K562 (cell line): ENCODE measurements at regions not wholly inside any gene's neighbourhood (a gene's known extent, or its start where the extent isn't known, plus 50 kb on each side); places are given as distances from the start of the nearest gene placed in this dataset.

Experiments
- ATAC-seq: fragments of 200-7000 bp; cut with Tn5 transposase; 3 replicates; pipeline ENCODE4 v1.9.1; 2020; ENCODE audit warnings: moderate library complexity
- BruUV-seq: library from RNA; stranded (reverse); fragments of 400-500 nt; replicated peaks from 2 replicates; lab custom pipeline; 2021; lab: Mats Ljungman, UMichigan
- CTCF ChIA-PET: fragments of 300-600 bp; formaldehyde crosslinking; extraction: SDS; loops from one replicate; lab custom pipeline; 2021; ENCODE audit warnings: low intra/inter-chr PET ratio; lab: Yijun Ruan, JAX
- POLR2A ChIA-PET: fragments of 300-600, 350-650 bp; sonication (Branson Sonifier 250); formaldehyde crosslinking; extraction: SDS; loops from one replicate; lab custom pipeline; 2021; ENCODE audit warnings: antibody characterized with exemption, inconsistent platforms; lab: Yijun Ruan, JAX
- DNase-seq, 4 experiments: peaks; one replicate each; pipeline versions ENCODE4 v3.0.0 to v3.0.0-alpha.2; 2011 to 2018; ENCODE audit warnings: low spot score in 3 of 4, mixed read lengths in 3 of 4; ENCODE audit errors: extremely low read depth in 1 of 4
- FAIRE-seq: peaks from 2 replicates; lab custom pipeline; 2011; peaks lifted over from hg19 to GRCh38; lab: Jason Lieb, UNC
- H2AFZ ChIP-seq: 2 replicates; pipeline ENCODE4 v1.6.0; 2011; ENCODE audit warnings: low read depth, low read length, control low read depth, inconsistent platforms
- H3K27ac ChIP-seq: fragments of 200-600 bp; 3 replicates; pipeline ENCODE4 v1.8.0; 2011; ENCODE audit warnings: low read depth, mild to moderate bottlenecking, control low read depth, inconsistent platforms, low read length, moderate library complexity, mixed read lengths; ENCODE audit errors: extremely low read depth
- H3K27me3 ChIP-seq, 2 experiments: fragments of 300-600 bp in 1 of 2; 2 replicates in 1 of 2; 3 replicates in 1 of 2; pipeline versions ENCODE4 v1.6.0 to v1.8.0; 2011; ENCODE audit warnings: inconsistent platforms in 2 of 2, low read length in 2 of 2, mild to moderate bottlenecking in 1 of 2, mixed read lengths in 1 of 2, moderate library complexity in 1 of 2; ENCODE audit not compliant: control insufficient read depth in 2 of 2, insufficient read depth in 2 of 2
- H3K36me3 ChIP-seq: fragments of 300-600 bp; 3 replicates; pipeline ENCODE4 v1.8.0; 2011; ENCODE audit warnings: mild to moderate bottlenecking, low read length, inconsistent platforms; ENCODE audit not compliant: control insufficient read depth, insufficient read depth
- H3K4me1 ChIP-seq, 2 experiments: fragments of 200-600 bp in 1 of 2; replicated peaks in 1 of 2; 2 replicates in 1 of 2; 3 replicates in 1 of 2; pipeline versions ENCODE4 v1.5.1 to v1.8.0; 2011; ENCODE audit warnings: inconsistent platforms in 2 of 2, low read length in 2 of 2, mild to moderate bottlenecking in 1 of 2, mixed read lengths in 1 of 2, moderate library complexity in 1 of 2; ENCODE audit not compliant: control insufficient read depth in 2 of 2, insufficient read depth in 2 of 2
- H3K4me2 ChIP-seq: 2 replicates; pipeline ENCODE4 v1.6.1; 2011; ENCODE audit warnings: low read length, control low read depth, inconsistent platforms, mixed read lengths; ENCODE audit not compliant: insufficient read depth
- H3K4me3 ChIP-seq: fragments of 200-600 bp; sonication (generic), shearing (Covaris generic); 2 replicates; pipeline ENCODE4 v1.5.1; 2016; ENCODE audit warnings: control low read depth, inconsistent platforms
- H3K79me2 ChIP-seq: fragments of 200-600 bp; 3 replicates; pipeline ENCODE4 v1.8.0; 2011; ENCODE audit warnings: low read length, inconsistent platforms; ENCODE audit not compliant: control insufficient read depth, insufficient read depth
- H3K9ac ChIP-seq, 2 experiments: 2 replicates each; pipeline versions ENCODE4 v1.6.0 to v1.6.1; 2011; ENCODE audit warnings: low read depth in 2 of 2, low read length in 2 of 2, control low read depth in 1 of 2, inconsistent platforms in 1 of 2, mild to moderate bottlenecking in 1 of 2, mixed read lengths in 1 of 2; ENCODE audit not compliant: insufficient read depth in 1 of 2
- H3K9me1 ChIP-seq: one replicate; pipeline ENCODE4 v1.6.0; 2011; ENCODE audit warnings: inconsistent platforms, mild to moderate bottlenecking, low read length, moderate library complexity; ENCODE audit not compliant: control insufficient read depth, insufficient read depth
- H3K9me3 ChIP-seq: replicated peaks from 2 replicates; pipeline ENCODE4 v1.5.1; 2011; ENCODE audit warnings: low read depth, low read length, inconsistent platforms; ENCODE audit not compliant: control insufficient read depth, insufficient read depth
- H4K20me1 ChIP-seq: replicated peaks from 2 replicates; pipeline ENCODE4 v1.6.1; 2011; ENCODE audit warnings: low read length, inconsistent platforms, mixed read lengths; ENCODE audit not compliant: control insufficient read depth, insufficient read depth
- CSDE1 ChIP-seq, 2 experiments: fragments of 450-650 bp; IDR thresholded peaks; 2 replicates each; pipeline ENCODE4 v1.6.1; 2016; ENCODE audit warnings: mild to moderate bottlenecking in 1 of 2
- EP300 ChIP-seq: IDR thresholded peaks from 2 replicates; pipeline ENCODE4 v1.6.1; 2012; ENCODE audit warnings: low read length, improper control_type of control experiment
- NFRKB ChIP-seq: fragments of 450-650 bp; IDR thresholded peaks from 2 replicates; pipeline ENCODE4 v1.6.1; 2016; ENCODE audit warnings: low read depth
- RBM39 ChIP-seq: fragments of 200-400 bp; formaldehyde crosslinking; optimal IDR thresholded peaks from 2 replicates; pipeline ENCODE3; 2018; ENCODE audit warnings: low read depth, low read length
- SMARCA4 ChIP-seq: fragments of 450-650 bp; IDR thresholded peaks from 2 replicates; pipeline ENCODE4 v1.6.1; 2016
- TCF3 ChIP-seq: sonication (generic); formaldehyde crosslinking; IDR thresholded peaks from 2 replicates; pipeline ENCODE4 v1.4.0; 2020; ENCODE audit warnings: mild to moderate bottlenecking, missing genetic modification reagents
- TCFL5 ChIP-seq: fragments of 250-450 bp; sonication (Bioruptor Pico); conservative IDR thresholded peaks from 2 replicates; pipeline ENCODE4 v1.6.1; 2021; ENCODE audit warnings: mild to moderate bottlenecking, moderate library complexity, matching md5 sums
- ZNF707 ChIP-seq: fragments of 250-450 bp; sonication (Bioruptor Pico); conservative IDR thresholded peaks from 2 replicates; pipeline ENCODE4 v1.8.0; 2022; ENCODE audit warnings: inconsistent platforms, mild to moderate bottlenecking, moderate library complexity
- ZNF766 ChIP-seq: fragments of 200-800 bp; sonication (Bioruptor generic); conservative IDR thresholded peaks from 2 replicates; pipeline ENCODE4 v1.6.1; 2016; ENCODE audit warnings: missing genetic modification characterization, missing compliant biosample characterization
- WGBS: fragments of 100-300 bp; shearing (Covaris generic); methylation state at CpG from one replicate; pipeline ENCODE4 v1.1.6; 2016; ENCODE audit warnings: low coverage, mixed read lengths; ENCODE audit not compliant: insufficient coverage; ENCODE audit errors: missing lambda C conversion rate; 5-methylcytosine and 5-hydroxymethylcytosine counted together
- in situ Hi-C: fragments of 300-500 bp; cut with MboI; formaldehyde crosslinking; loops from 4 replicates; pipeline ENCODE4 v1.15.0; 2018; ENCODE audit warnings: inconsistent platforms, mixed read lengths
- intact Hi-C: fragments of 100-400 bp; cut with micrococcal nuclease; formaldehyde crosslinking; loops from 2 replicates; pipeline ENCODE4 v1.14.2; 2022
- TF ChIP-seq, protein P1 (sequence below): fragments of 250-450 bp; sonication (Bioruptor Pico); IDR thresholded peaks from 2 replicates; pipeline ENCODE4 v1.9.0; 2021; ENCODE audit warnings: mild to moderate bottlenecking

- TF ChIP-seq TCFL5 (CRISPR knock-in tag) (no peak), CSDE1 (IDR thresholded peaks at IDR 0.05) (no peak), ZNF707 (CRISPR knock-in tag) (no peak), TCF3 (no peak), ZNF766 (CRISPR knock-in tag) (no peak), EP300 (no peak)
These were observed 778.4 kb downstream of the GALC start (continued) for GRCh38 chr14:87214558-87214957.

DNA sequence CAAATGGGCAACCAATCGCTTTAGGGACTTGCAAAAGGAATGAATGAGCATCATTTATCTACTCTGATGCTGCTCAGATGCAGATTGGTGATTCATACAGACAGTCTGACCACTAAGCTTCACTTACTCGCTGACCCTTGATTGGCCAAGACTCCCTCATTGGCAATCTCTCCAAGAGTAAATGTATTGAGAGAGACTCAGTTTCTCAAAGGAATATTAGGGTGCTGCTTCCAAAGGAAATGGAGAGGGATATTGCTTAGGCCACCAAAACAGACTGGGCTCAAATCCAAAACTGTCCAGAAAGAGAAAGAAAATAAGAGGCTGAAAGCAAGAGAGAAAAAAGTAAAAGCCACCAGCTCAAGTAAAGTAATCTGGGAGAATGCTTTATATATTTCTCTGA, 785.2 kb downstream of the GALC start:
- in situ Hi-C loops: no loop called here
- FAIRE-seq: no peak
- Histone ChIP-seq H3K9ac (no peak overlapping the region), H3K4me1 (no peaks in the 10 kb centered on the region), H3K9me1 (no peaks in the 10 kb centered on the region), H3K4me3 (no peak overlapping the region), H3K4me2 (no peak overlapping the region)
- no peak for ATAC-seq
- POLR2A ChIA-PET: interaction anchor here (0.5 kb wide), 1 partner anchor 883 kb away, joined by 3 read pairs; no protein-coding TSS in a partner anchor
- TF ChIP-seq RBM39: no peak
- TF ChIP-seq SMARCA4: no peak
- TF ChIP-seq NFRKB: no peak
- TF ChIP-seq, protein P1, sequence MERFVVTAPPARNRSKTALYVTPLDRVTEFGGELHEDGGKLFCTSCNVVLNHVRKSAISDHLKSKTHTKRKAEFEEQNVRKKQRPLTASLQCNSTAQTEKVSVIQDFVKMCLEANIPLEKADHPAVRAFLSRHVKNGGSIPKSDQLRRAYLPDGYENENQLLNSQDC (CRISPR knock-in tag): no peak
- TF ChIP-seq, all 486 proteins: peak for 0
- intact Hi-C loops: no loop called here
- no peak overlapping the region for H2AFZ ChIP-seq
- no peak for DNase-seq
- no TSS peak for BruUV-seq
- H4K20me1 ChIP-seq: no peaks in the 10 kb centered on the region
- H3K27me3 ChIP-seq: no peaks in the 10 kb centered on the region
- WGBS: 0% methylated on average over 2 of the region's 2 CpGs
- no peaks in the 10 kb centered on the region for H3K9me3 ChIP-seq
- H3K36me3 ChIP-seq: no peaks in the 10 kb centered on the region
- H3K27ac ChIP-seq: no peak overlapping the region
- H3K79me2 ChIP-seq: no peaks in the 10 kb centered on the region
- CTCF ChIA-PET: no interaction called here
